Fibroblast of pulmonary artery (primary cell): ENCODE measurements at regions not wholly inside any gene's neighbourhood (a gene's known extent, or its start where the extent isn't known, plus 50 kb on each side); places are given as distances from the start of the nearest gene placed in this dataset.
"Not testable (repeated sequence)": the region's sequence is repeated elsewhere in the genome, so short reads cannot be mapped to it uniquely, and the experiment has no call there.

ENCODE experiments used
- DNase-seq: peaks from one replicate; pipeline ENCODE4 v3.0.0-alpha.2; 2010; ENCODE audit warnings: low read depth
- H3K4me3 ChIP-seq: replicated peaks from 2 replicates; pipeline ENCODE4 v1.5.1; 2011; ENCODE audit warnings: low read depth, mild to moderate bottlenecking, control low read depth, low read length, moderate library complexity
- TF ChIP-seq, protein P1 (sequence below): IDR thresholded peaks from 2 replicates; pipeline ENCODE4 v1.5.1; 2011; ENCODE audit warnings: mild to moderate bottlenecking, control low read depth, low read length, inconsistent platforms; ENCODE audit errors: missing control alignments

DNA sequence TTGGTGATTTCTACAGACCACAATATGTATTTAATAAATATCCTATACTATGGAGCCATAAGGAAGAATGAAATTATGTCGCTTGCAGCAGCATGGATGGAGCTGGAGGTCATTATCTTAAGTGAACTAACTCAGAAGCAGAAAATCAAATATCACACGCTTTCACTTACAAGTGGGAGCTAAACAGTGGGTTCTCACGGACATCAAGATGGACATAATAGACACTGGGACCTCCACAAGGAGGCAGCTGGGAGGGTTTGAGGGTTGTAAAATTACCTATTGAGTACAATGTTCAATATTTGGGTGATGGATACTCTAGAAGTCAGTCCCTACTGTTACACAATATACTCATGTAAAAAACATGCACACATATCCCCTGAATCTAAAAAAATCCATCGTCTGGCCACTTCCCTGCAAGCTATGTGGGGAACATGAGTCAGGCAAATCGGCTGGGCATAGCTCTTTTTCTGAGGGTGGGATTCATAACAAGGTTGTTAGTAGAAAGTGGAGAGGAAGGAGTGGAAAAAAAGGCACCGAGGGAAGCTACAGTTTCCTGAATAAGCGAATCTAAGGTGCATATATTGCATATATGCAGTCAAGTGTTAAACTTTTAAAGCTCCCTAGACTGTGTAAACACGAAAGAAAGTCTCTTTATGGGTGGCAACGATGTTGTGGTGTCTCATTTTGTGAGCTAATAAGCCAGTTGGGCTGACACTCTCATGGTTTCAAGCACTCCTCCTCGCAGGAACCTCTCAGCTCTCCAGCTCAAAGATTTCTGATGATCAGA, 135.2 kb upstream of the CPHXL start:
- no peak for DNase-seq
- no peak overlapping the region for H3K4me3 ChIP-seq
- TF ChIP-seq, protein P1, sequence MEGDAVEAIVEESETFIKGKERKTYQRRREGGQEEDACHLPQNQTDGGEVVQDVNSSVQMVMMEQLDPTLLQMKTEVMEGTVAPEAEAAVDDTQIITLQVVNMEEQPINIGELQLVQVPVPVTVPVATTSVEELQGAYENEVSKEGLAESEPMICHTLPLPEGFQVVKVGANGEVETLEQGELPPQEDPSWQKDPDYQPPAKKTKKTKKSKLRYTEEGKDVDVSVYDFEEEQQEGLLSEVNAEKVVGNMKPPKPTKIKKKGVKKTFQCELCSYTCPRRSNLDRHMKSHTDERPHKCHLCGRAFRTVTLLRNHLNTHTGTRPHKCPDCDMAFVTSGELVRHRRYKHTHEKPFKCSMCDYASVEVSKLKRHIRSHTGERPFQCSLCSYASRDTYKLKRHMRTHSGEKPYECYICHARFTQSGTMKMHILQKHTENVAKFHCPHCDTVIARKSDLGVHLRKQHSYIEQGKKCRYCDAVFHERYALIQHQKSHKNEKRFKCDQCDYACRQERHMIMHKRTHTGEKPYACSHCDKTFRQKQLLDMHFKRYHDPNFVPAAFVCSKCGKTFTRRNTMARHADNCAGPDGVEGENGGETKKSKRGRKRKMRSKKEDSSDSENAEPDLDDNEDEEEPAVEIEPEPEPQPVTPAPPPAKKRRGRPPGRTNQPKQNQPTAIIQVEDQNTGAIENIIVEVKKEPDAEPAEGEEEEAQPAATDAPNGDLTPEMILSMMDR, result no peak

- TF ChIP-seq, protein P1, result no peak
- DNase-seq, result no peak
Measured at GRCh38 chr16:75862098-75862386, 135.8 kb upstream of the CPHXL start.

GRCh38 chr16:75864243-75864642, 138.0 kb upstream of the CPHXL start:
- TF ChIP-seq, protein P1, result no peak
- H3K4me3 ChIP-seq, result no peak overlapping the region
- DNase-seq, result no peak

More at GRCh38 chr16:75862098-75862386, 135.8 kb upstream of the CPHXL start:
- H3K4me3 ChIP-seq, result no peak overlapping the region

GRCh38 chr16:75865736-75866135, 139.4 kb upstream of the CPHXL start:
- TF ChIP-seq, protein P1, result no peak
- no peak overlapping the region for H3K4me3 ChIP-seq
- DNase-seq, result no peak

GRCh38 chr16:75868636-75869632, 142.6 kb upstream of the CPHXL start:
- TF ChIP-seq, protein P1, result no peak
- DNase-seq, result no peak
- no peak overlapping the region for H3K4me3 ChIP-seq

GRCh38 chr16:75881280-75881679, 155.0 kb upstream of the CPHXL start:
- H3K4me3 ChIP-seq, DNase-seq: not testable (repeated sequence)

- TF ChIP-seq, protein P1, result no peak
- no peak for DNase-seq
- no peak overlapping the region for H3K4me3 ChIP-seq
Measured at GRCh38 chr16:75899163-75899562, 172.9 kb upstream of the CPHXL start.
